ENCODE measurements at regions not wholly inside any gene's neighbourhood (a gene's known extent, or its start where the extent isn't known, plus 50 kb on each side); places are given as distances from the start of the nearest gene placed in this dataset.
"Not testable (repeated sequence)": the region's sequence is repeated elsewhere in the genome, so short reads cannot be mapped to it uniquely, and the experiment has no call there.

- Mint-ChIP-seq H3K36me3 (ENCODE audit: low read depth) (peaks cover 2% of the 10 kb centered on the region), H3K27me3 (ENCODE audit: low read depth) (peaks cover 37% of the 10 kb centered on the region), H3K4me1 (no peaks in the 10 kb centered on the region), H3K27ac (ENCODE audit: unreplicated experiment) (no peak overlapping the region), H3K9me3 (peaks cover 8% of the 10 kb centered on the region), H3K4me3 (no peak overlapping the region)
- TF ChIP-seq CTCF (conservative IDR thresholded peaks at IDR 0.05): no peak
- DNase-seq (ENCODE audit: low read depth, low spot score): no peak
These were observed 95.2 kb upstream of the PPP2R5C start for GRCh38 chr14:101666264-101666663.

DNA sequence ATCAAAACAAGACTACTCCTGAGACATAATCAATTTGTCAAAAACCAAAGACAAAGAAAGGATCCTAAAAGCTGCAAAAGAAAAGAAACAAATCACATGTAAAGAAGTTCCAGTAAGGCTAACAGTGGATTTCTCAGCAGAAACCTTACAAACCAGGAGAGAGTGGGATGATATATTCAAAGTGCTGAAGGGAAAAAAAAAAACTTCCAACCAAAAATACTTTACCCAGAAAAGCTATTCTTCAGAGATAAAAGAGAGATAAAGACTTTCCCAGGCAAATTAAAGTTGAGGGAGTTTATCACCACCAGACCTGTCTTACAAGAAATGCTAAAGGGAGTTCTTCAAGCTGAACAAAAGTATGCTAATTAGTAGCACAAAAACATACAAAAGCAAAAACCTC, 91.9 kb upstream of the PPP2R5C start:
- peaks cover 28% of the 10 kb centered on the region for H3K27me3 Mint-ChIP-seq (ENCODE audit: low read depth)
- no peak for TF ChIP-seq CTCF (conservative IDR thresholded peaks at IDR 0.05)
- H3K4me1 Mint-ChIP-seq: no peaks in the 10 kb centered on the region
- no peak for DNase-seq (ENCODE audit: low read depth, low spot score)
- peaks cover 17% of the 10 kb centered on the region for H3K9me3 Mint-ChIP-seq
- no peak overlapping the region for H3K4me3 Mint-ChIP-seq
- no peak overlapping the region for H3K27ac Mint-ChIP-seq (ENCODE audit: unreplicated experiment)
- H3K36me3 Mint-ChIP-seq (ENCODE audit: low read depth): peaks cover 5% of the 10 kb centered on the region

GRCh38 chr14:101673873-101674272, 87.6 kb upstream of the PPP2R5C start:
- no peak for TF ChIP-seq CTCF (conservative IDR thresholded peaks at IDR 0.05)
- no peak overlapping the region for H3K27ac Mint-ChIP-seq (ENCODE audit: unreplicated experiment)
- H3K4me1 Mint-ChIP-seq: no peaks in the 10 kb centered on the region
- H3K9me3 Mint-ChIP-seq: peaks cover 14% of the 10 kb centered on the region
- H3K4me3 Mint-ChIP-seq: no peak overlapping the region
- peaks cover 5% of the 10 kb centered on the region for H3K36me3 Mint-ChIP-seq (ENCODE audit: low read depth)
- H3K27me3 Mint-ChIP-seq (ENCODE audit: low read depth): peaks cover 19% of the 10 kb centered on the region
- no peak for DNase-seq (ENCODE audit: low read depth, low spot score)

- not testable (repeated sequence) for H3K27ac Mint-ChIP-seq (ENCODE audit: unreplicated experiment); H3K4me3 Mint-ChIP-seq
These were observed 85.7 kb upstream of the PPP2R5C start for GRCh38 chr14:101675835-101676234.

GRCh38 chr14:101677912-101678327, 83.6 kb upstream of the PPP2R5C start:
- H3K36me3 Mint-ChIP-seq (ENCODE audit: low read depth); H3K9me3 Mint-ChIP-seq; H3K4me3 Mint-ChIP-seq; DNase-seq (ENCODE audit: low read depth, low spot score); H3K4me1 Mint-ChIP-seq; H3K27ac Mint-ChIP-seq (ENCODE audit: unreplicated experiment); H3K27me3 Mint-ChIP-seq (ENCODE audit: low read depth): not testable (repeated sequence)

More at GRCh38 chr14:101675835-101676234, 85.7 kb upstream of the PPP2R5C start:
- H3K27me3 Mint-ChIP-seq (ENCODE audit: low read depth): peaks cover 14% of the 10 kb centered on the region
- H3K9me3 Mint-ChIP-seq; DNase-seq (ENCODE audit: low read depth, low spot score); H3K36me3 Mint-ChIP-seq (ENCODE audit: low read depth); H3K4me1 Mint-ChIP-seq: not testable (repeated sequence)

DNA sequence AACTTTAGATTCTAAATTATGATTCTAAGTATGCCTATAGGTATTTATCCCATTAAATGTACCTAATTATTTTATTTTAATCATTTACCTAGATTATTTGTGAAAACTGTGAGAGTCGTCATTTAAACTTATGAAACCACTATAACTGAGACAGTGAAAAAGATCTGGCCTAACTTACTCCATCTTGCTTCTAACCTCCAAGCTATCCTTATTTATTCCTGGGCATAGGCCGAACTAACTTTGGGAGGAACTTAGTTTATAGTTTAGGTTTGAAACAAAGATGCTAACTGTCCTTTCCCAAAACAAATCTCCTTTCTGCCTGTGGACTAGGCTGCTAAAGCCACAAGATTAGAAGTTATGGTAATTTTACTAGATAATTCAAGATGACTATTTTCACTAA, 79.7 kb upstream of the PPP2R5C start:
- Mint-ChIP-seq H3K9me3 (no peaks in the 10 kb centered on the region), H3K36me3 (ENCODE audit: low read depth) (peaks cover 3% of the 10 kb centered on the region), H3K4me1 (no peaks in the 10 kb centered on the region), H3K27me3 (ENCODE audit: low read depth) (peaks cover 37% of the 10 kb centered on the region), H3K27ac (ENCODE audit: unreplicated experiment) (no peak overlapping the region), H3K4me3 (no peak overlapping the region)
- DNase-seq (ENCODE audit: low read depth, low spot score): no peak
- no peak for TF ChIP-seq CTCF (conservative IDR thresholded peaks at IDR 0.05)

- no peak overlapping the region for H3K27ac Mint-ChIP-seq (ENCODE audit: unreplicated experiment)
- peaks cover 3% of the 10 kb centered on the region for H3K36me3 Mint-ChIP-seq (ENCODE audit: low read depth)
These were observed 78.1 kb upstream of the PPP2R5C start for GRCh38 chr14:101683365-101683764.

More at GRCh38 chr14:101683365-101683764, 78.1 kb upstream of the PPP2R5C start:
- no peak overlapping the region for H3K4me3 Mint-ChIP-seq
- H3K27me3 Mint-ChIP-seq (ENCODE audit: low read depth): peaks cover 38% of the 10 kb centered on the region
- H3K4me1 Mint-ChIP-seq: no peaks in the 10 kb centered on the region
- DNase-seq (ENCODE audit: low read depth, low spot score): no peak
- no peaks in the 10 kb centered on the region for H3K9me3 Mint-ChIP-seq
- TF ChIP-seq CTCF (conservative IDR thresholded peaks at IDR 0.05): no peak

Measured in neural crest cell (in vitro differentiated cells).